CD8-positive, alpha-beta memory T cell (primary cell): ENCODE measurements at regions not wholly inside any gene's neighbourhood (a gene's known extent, or its start where the extent isn't known, plus 50 kb on each side); places are given as distances from the start of the nearest gene placed in this dataset.
A peak's percentile ranks its signal among the peaks of the same experiment; 100 is the strongest.

Experiments used
- CTCF ChIA-PET: fragments of 350-600 bp; sonication (Branson Sonifier 250); formaldehyde crosslinking; loops from one replicate; lab custom pipeline; 2021; ENCODE audit warnings: antibody characterized with exemption; lab: Charles Lee
- POLR2A ChIA-PET: fragments of 350-600 bp; sonication (Branson Sonifier 250); formaldehyde crosslinking; loops from one replicate; lab custom pipeline; 2021; ENCODE audit warnings: antibody characterized with exemption; lab: Charles Lee
- DNase-seq, 5 donors: peaks; one replicate each; pipeline versions ENCODE4 v3.0.0 to v3.0.0-alpha.2; 2020 to 2022; ENCODE audit warnings: mixed read lengths in 1 of 5
- H3K27ac ChIP-seq: one replicate; pipeline ENCODE4 v1.7.0; 2013; ENCODE audit warnings: low read depth, mild to moderate bottlenecking, low read length, moderate library complexity
- H3K27me3 ChIP-seq: 2 replicates; pipeline ENCODE4 v1.7.0; 2013; ENCODE audit warnings: low read length, mild to moderate bottlenecking; ENCODE audit not compliant: insufficient read depth, poor library complexity, severe bottlenecking
- H3K36me3 ChIP-seq: 2 replicates; pipeline ENCODE4 v1.7.0; 2013; ENCODE audit warnings: mild to moderate bottlenecking, low read length, moderate library complexity; ENCODE audit not compliant: insufficient read depth
- H3K4me1 ChIP-seq: 2 replicates; pipeline ENCODE4 v1.7.0; 2013; ENCODE audit warnings: mild to moderate bottlenecking, low read length, moderate library complexity; ENCODE audit not compliant: insufficient read depth
- H3K4me3 ChIP-seq: 2 replicates; pipeline ENCODE4 v1.7.0; 2013; ENCODE audit warnings: mild to moderate bottlenecking, low read length
- H3K9me3 ChIP-seq: 2 replicates; pipeline ENCODE4 v1.7.0; 2013; ENCODE audit warnings: mild to moderate bottlenecking, low read length
- H3K27ac Mint-ChIP-seq, 8 donors: one replicate each; pipeline ENCODE4 v1.8.0; 2020 to 2021; ENCODE audit warnings: mixed read lengths in 8 of 8, mild to moderate bottlenecking in 6 of 8, inconsistent platforms in 3 of 8, moderate library complexity in 3 of 8
- H3K27me3 Mint-ChIP-seq, 2 donors: one replicate each; pipeline ENCODE4 v1.8.0; 2020 to 2021; ENCODE audit warnings: mixed read lengths in 2 of 2, mild to moderate bottlenecking in 1 of 2, moderate library complexity in 1 of 2
- H3K36me3 Mint-ChIP-seq, 3 donors: one replicate each; pipeline ENCODE4 v1.8.0; 2020 to 2021; ENCODE audit warnings: mixed read lengths in 3 of 3, inconsistent platforms in 1 of 3, mild to moderate bottlenecking in 1 of 3
- H3K4me1 Mint-ChIP-seq, 3 donors: one replicate each; pipeline ENCODE4 v1.8.0; 2020 to 2021; ENCODE audit warnings: mixed read lengths in 3 of 3, inconsistent platforms in 1 of 3, mild to moderate bottlenecking in 1 of 3
- H3K4me3 Mint-ChIP-seq, 7 donors: one replicate each; pipeline ENCODE4 v1.8.0; 2020 to 2021; ENCODE audit warnings: mixed read lengths in 7 of 7, mild to moderate bottlenecking in 6 of 7, moderate library complexity in 4 of 7, inconsistent platforms in 2 of 7
- H3K9me3 Mint-ChIP-seq, 5 donors: one replicate each; pipeline ENCODE4 v1.8.0; 2020 to 2022; ENCODE audit warnings: mixed read lengths in 5 of 5, mild to moderate bottlenecking in 3 of 5, moderate library complexity in 2 of 5, inconsistent platforms in 1 of 5

DNA sequence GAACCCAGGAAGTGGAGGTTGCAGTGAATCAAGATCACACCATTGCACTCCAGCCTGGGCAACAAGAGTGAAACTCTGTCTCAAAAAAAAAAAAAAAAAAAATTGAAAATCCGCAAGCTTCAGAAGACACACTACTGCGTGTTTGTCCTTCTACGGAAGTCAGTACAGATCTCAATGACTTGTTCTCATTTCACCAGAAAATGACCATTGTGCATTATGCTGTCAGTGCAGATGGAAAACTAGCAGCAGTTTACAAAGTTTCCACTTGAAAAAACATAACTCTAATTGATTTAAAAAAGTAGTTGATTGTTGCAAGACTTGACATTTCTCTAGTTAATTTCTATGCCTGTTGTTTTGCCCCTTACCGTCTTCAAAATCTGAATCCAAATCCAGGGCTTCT, 298.0 kb upstream of the DMRT1 start:
- Histone ChIP-seq H3K9me3 (no peaks in the 10 kb centered on the region), H3K27ac (no peak overlapping the region), H3K36me3 (no peaks in the 10 kb centered on the region), H3K4me1 (no peaks in the 10 kb centered on the region), H3K4me3 (no peak overlapping the region), H3K27me3 (no peaks in the 10 kb centered on the region)
- no peak for DNase-seq
- peaks cover 0 to 6% (median 4%) of the 10 kb centered on the region in 3 donors for H3K36me3 Mint-ChIP-seq
- no peak overlapping the region for H3K4me3 Mint-ChIP-seq
- ChIA-PET CTCF (no interaction called here), POLR2A (no interaction called here)
- H3K27me3 Mint-ChIP-seq, result peaks cover 6 to 12% of the 10 kb centered on the region in 2 donors
- peaks cover 0 to 10% (median 2%) of the 10 kb centered on the region in 3 donors for H3K4me1 Mint-ChIP-seq
- no peak overlapping the region for H3K27ac Mint-ChIP-seq
- H3K9me3 Mint-ChIP-seq, result peaks cover 0 to 2% (median 0%) of the 10 kb centered on the region in 5 donors

DNA sequence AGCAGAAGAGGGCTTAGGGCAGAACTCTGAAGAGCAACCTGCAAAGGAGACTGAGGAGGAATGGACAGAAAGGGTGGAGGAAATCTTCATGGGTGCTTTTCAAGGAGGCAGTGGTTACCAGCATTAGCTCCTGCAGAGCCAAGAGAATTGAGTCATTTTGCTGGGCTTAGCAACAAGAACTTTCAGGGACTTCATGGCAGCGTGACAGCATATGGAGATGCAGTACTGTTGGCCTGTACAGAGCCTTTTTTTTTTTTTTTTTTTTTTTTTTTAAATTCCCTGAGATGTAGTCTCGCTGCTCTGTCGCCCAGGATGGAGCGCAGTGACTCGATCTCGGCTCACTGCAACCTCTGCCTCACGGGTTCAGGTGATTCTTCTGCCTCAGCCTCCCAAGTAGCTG, 296.0 kb upstream of the DMRT1 start:
- Mint-ChIP-seq H3K4me3 (no peak overlapping the region), H3K36me3 (no peaks in the 10 kb centered on the region), H3K27me3 (peaks cover 8 to 14% of the 10 kb centered on the region in 2 donors), H3K9me3 (peaks cover 0 to 2% (median 0%) of the 10 kb centered on the region in 5 donors), H3K27ac (no peak overlapping the region), H3K4me1 (peaks cover 0 to 10% (median 2%) of the 10 kb centered on the region in 3 donors)
- H3K4me1 ChIP-seq, result no peaks in the 10 kb centered on the region
- CTCF ChIA-PET, result no interaction called here
- no peaks in the 10 kb centered on the region for H3K9me3 ChIP-seq
- no peaks in the 10 kb centered on the region for H3K27me3 ChIP-seq
- H3K4me3 ChIP-seq, result no peak overlapping the region
- H3K27ac ChIP-seq, result no peak overlapping the region
- no peak for DNase-seq
- POLR2A ChIA-PET, result no interaction called here
- H3K36me3 ChIP-seq, result no peaks in the 10 kb centered on the region

DNA sequence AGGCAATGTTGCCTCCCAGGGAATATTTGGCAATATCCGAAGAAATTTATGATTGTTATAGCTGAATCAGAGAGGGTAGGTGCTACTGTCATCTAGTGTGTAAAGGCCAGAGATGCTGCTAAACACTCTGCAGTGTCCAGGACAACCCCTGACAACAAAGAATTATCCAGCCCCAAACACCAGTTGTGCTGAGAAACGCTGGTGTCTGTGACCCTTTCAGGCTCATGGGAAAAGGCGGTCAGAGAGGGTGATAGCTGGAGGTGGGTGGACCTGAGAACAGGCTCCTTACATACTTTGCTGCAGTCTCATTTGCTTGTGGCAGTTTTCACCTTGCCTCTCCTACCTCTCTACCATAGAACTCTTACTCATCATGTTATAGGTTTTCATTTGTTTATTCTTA, 295.3 kb upstream of the DMRT1 start:
- H3K27me3 Mint-ChIP-seq, result peaks cover 14 to 16% of the 10 kb centered on the region in 2 donors
- ChIA-PET POLR2A (no interaction called here), CTCF (no interaction called here)
- no peak overlapping the region for H3K27ac ChIP-seq
- no peaks in the 10 kb centered on the region for H3K36me3 ChIP-seq
- H3K4me3 ChIP-seq, result no peak overlapping the region
- no peak overlapping the region for H3K4me3 Mint-ChIP-seq
- no peaks in the 10 kb centered on the region for H3K9me3 Mint-ChIP-seq
- no peaks in the 10 kb centered on the region for H3K9me3 ChIP-seq
- H3K27me3 ChIP-seq, result no peaks in the 10 kb centered on the region
- no peaks in the 10 kb centered on the region for H3K4me1 ChIP-seq
- H3K4me1 Mint-ChIP-seq, result peaks cover 0 to 10% (median 2%) of the 10 kb centered on the region in 3 donors
- no peak for DNase-seq
- H3K36me3 Mint-ChIP-seq, result no peaks in the 10 kb centered on the region
- H3K27ac Mint-ChIP-seq, result peak overlapping the region in 2 of 8 donors; percentile 16 to 76

DNA sequence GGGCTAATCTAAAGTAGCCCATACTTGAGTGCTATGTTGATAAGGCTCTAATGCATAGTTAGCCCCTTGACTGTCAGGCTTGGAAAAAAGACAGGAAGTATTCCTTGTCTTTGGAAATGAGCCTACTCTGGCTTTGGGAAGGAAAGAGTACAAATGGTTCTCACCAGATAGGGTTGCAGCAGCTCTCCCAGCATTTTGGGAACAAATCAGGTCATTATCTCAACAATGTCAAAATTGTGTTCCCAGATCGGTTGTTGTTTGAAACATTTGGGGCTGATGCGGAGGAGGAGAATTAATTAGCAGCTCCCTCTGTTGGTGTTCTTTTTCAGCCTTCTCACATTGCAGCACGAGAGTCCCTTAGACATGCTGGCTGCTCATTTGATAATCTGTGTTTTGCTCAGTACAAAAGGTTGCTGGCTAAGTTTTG, 294.7 kb upstream of the DMRT1 start:
- H3K27ac ChIP-seq, result no peak overlapping the region
- ChIA-PET CTCF (no interaction called here), POLR2A (no interaction called here)
- Mint-ChIP-seq H3K4me1 (peaks cover 0 to 10% (median 2%) of the 10 kb centered on the region in 3 donors), H3K9me3 (no peaks in the 10 kb centered on the region), H3K27ac (no peak overlapping the region), H3K4me3 (no peak overlapping the region), H3K27me3 (peaks cover 14 to 16% of the 10 kb centered on the region in 2 donors), H3K36me3 (no peaks in the 10 kb centered on the region)
- no peaks in the 10 kb centered on the region for H3K4me1 ChIP-seq
- H3K9me3 ChIP-seq, result no peaks in the 10 kb centered on the region
- no peaks in the 10 kb centered on the region for H3K36me3 ChIP-seq
- no peak overlapping the region for H3K4me3 ChIP-seq
- H3K27me3 ChIP-seq, result no peaks in the 10 kb centered on the region
- peak in 1 of 5 donors; percentile 10 for DNase-seq

DNA sequence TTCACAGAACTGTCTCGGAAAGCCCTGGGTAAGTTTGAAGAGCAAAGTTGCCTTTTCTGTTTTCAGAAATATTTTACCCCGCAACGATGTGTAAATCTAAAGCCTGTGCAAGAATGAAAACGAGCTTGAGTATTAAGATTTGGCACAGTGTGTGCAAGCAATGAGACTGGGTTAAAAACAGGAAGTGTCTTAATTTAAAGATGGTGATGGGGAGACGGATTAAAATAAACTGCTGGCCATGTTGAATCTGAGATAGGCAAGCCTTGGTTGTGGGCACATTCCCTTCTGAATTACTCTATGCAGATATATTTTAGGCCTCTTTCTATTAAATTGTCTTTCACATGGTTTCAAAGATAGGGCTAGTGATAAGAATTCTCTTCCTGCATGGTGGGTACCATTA, 294.2 kb upstream of the DMRT1 start:
- H3K27me3 ChIP-seq, result no peaks in the 10 kb centered on the region
- H3K27me3 Mint-ChIP-seq, result peaks cover 14 to 20% of the 10 kb centered on the region in 2 donors
- H3K4me3 Mint-ChIP-seq, result no peak overlapping the region
- H3K4me1 ChIP-seq, result no peaks in the 10 kb centered on the region
- no peak overlapping the region for H3K27ac Mint-ChIP-seq
- H3K4me3 ChIP-seq, result no peak overlapping the region
- peaks cover 0 to 10% (median 2%) of the 10 kb centered on the region in 3 donors for H3K4me1 Mint-ChIP-seq
- POLR2A ChIA-PET, result no interaction called here
- no peak overlapping the region for H3K27ac ChIP-seq
- no peak for DNase-seq
- H3K9me3 ChIP-seq, result no peaks in the 10 kb centered on the region
- H3K36me3 ChIP-seq, result no peaks in the 10 kb centered on the region
- H3K9me3 Mint-ChIP-seq, result no peaks in the 10 kb centered on the region
- H3K36me3 Mint-ChIP-seq, result no peaks in the 10 kb centered on the region
- CTCF ChIA-PET, result no interaction called here

DNA sequence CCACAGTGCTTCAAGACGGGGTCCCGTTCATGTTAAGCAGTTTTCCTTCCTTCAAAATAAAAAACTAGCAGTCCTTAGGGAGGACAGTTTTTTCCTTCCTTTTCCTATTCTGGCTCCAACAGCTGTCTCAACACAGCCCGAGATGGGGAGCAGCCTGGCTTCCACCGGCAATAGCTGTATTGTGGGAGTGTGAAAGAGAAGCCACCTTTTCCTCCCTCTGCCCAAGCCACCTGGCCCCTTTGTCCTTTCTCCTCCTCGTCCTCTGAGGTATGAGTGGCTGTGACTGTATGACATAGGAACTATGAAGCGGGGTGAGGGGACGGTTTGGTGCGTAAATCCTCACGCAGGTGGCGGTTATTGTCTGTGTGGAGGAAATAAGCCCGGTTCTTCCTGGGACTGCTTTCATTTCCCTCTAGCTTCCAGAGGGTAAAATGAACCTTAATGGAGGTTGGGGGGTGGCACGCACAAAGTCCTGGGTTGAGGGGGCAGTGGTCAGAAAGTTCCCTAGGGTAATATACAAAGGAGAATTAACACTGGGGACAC, 292.0 kb upstream of the DMRT1 start:
- Mint-ChIP-seq H3K36me3 (no peaks in the 10 kb centered on the region), H3K27ac (no peak overlapping the region), H3K4me1 (peaks cover 0 to 10% (median 2%) of the 10 kb centered on the region in 3 donors), H3K9me3 (no peaks in the 10 kb centered on the region), H3K27me3 (peaks cover 11 to 20% of the 10 kb centered on the region in 2 donors), H3K4me3 (no peak overlapping the region)
- POLR2A ChIA-PET, result no interaction called here
- Histone ChIP-seq H3K27ac (no peak overlapping the region), H3K9me3 (no peaks in the 10 kb centered on the region), H3K27me3 (no peaks in the 10 kb centered on the region), H3K36me3 (no peaks in the 10 kb centered on the region), H3K4me3 (no peak overlapping the region), H3K4me1 (no peaks in the 10 kb centered on the region)
- DNase-seq, result no peak
- CTCF ChIA-PET, result no interaction called here

DNA sequence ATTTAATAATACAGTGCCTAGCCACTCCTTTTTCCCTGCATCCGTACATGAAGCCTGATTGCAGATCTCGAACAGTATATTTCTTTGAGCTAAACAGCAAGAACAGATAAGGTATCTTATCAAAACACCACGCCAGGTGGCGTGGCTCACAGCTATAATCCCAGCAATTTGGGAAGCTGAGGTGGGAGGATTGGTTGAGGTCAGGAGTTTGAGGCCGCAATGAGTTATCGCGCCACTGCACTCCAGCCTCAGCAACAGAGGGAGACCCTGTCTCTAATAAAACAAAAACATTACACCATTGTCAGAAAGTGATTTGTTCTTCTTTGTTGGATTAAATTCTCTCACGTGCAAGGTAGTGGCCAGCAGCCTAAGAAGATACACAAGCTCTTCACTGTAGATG, 291.2 kb upstream of the DMRT1 start:
- Histone ChIP-seq H3K27ac (no peak overlapping the region), H3K36me3 (no peaks in the 10 kb centered on the region), H3K4me1 (no peaks in the 10 kb centered on the region), H3K4me3 (no peak overlapping the region), H3K27me3 (no peaks in the 10 kb centered on the region), H3K9me3 (no peaks in the 10 kb centered on the region)
- no peak for DNase-seq
- Mint-ChIP-seq H3K36me3 (no peaks in the 10 kb centered on the region), H3K4me3 (no peak overlapping the region), H3K9me3 (no peaks in the 10 kb centered on the region), H3K4me1 (peaks cover 0 to 10% (median under 1%) of the 10 kb centered on the region in 3 donors), H3K27ac (no peak overlapping the region), H3K27me3 (peaks cover 11 to 26% of the 10 kb centered on the region in 2 donors)
- CTCF ChIA-PET, result no interaction called here
- POLR2A ChIA-PET, result no interaction called here

DNA sequence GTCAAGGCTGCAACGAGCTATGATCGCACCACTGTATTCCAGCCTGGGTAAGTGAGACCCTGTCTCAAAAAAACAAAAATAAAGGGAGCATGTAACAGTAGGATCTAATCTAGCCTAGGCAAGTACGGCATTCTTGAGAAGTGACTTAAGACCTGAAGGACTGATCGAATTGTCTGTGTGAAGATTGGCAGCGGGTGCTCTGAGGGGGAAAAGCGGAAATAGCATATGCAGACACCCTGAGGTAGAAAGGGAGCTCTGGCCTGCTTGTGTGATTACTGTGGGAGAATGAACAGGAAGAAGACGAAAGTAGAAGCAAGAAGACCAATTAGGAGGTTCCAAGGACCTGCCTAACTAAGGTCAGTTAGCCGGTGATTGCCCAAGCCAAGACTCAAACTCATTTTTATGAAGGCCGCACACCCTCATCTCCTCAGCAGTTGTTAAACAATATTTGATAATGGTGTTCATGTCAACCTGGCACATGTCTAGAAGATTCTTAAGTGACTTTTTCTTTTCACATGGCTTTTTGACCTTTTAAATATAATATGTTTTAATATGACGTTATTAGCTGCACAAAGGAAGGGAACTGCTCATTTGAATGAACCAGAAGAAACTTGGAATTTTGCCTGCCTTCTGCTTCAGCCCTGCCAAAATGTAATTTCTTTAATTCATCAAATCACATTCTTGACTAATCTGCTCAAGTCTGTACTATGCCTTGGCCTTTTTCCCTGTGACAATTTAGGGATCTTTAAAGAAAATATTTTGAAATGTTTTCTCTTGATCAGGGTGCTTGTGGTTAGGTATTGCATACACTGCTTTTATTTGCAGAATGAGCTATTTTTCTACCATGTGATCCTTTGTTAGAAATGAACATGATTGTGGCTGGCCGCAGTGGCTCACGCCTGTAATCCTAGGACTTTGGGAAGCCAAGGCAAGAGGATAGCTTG, 289.2 kb upstream of the DMRT1 start:
- Mint-ChIP-seq H3K27ac (no peak overlapping the region), H3K4me3 (no peak overlapping the region), H3K4me1 (peaks cover 0 to 5% (median 0%) of the 10 kb centered on the region in 3 donors), H3K36me3 (no peaks in the 10 kb centered on the region), H3K9me3 (no peaks in the 10 kb centered on the region), H3K27me3 (peaks cover 8 to 35% of the 10 kb centered on the region in 2 donors)
- Histone ChIP-seq H3K9me3 (no peaks in the 10 kb centered on the region), H3K4me1 (no peaks in the 10 kb centered on the region), H3K36me3 (no peaks in the 10 kb centered on the region), H3K27me3 (no peaks in the 10 kb centered on the region), H3K4me3 (no peak overlapping the region), H3K27ac (no peak overlapping the region)
- ChIA-PET CTCF (interaction anchor here (1.2 kb wide), 1 partner anchor 46 kb away, joined by 3 read pairs; no protein-coding TSS in a partner anchor), POLR2A (no interaction called here)
- DNase-seq, result no peak
